ENCODE measurements at regions not wholly inside any gene's neighbourhood (a gene's known extent, or its start where the extent isn't known, plus 50 kb on each side); places are given as distances from the start of the nearest gene placed in this dataset.

DNA sequence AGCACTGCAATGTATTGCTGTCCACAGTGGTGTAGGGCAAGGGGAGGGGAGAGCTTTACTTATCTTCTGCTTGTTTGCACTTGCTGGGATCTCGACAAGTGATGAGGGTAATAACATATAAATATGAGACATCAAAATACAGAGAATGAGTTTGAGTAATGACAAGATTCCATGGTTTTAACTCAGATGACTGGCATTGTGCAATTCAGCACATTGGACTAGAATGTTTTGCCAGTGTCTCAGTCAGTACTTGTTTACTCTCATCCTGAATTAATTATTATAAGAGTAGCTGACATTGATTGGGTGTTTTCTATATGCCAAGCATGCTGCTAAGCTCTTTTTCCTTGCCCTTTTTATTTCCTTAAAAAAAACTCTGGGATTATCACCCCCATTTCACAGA is 306.7 kb upstream of the MMADHC start:
- Histone ChIP-seq H3K4me2 (ENCODE audit: insufficient read depth, low read length) (no peak overlapping the region), H3K27ac (ENCODE audit: low read depth, low read length) (no peak overlapping the region), H3K4me1 (ENCODE audit: insufficient read depth, low read length) (no peaks in the 10 kb centered on the region), H2AFZ (ENCODE audit: low read length) (no peak overlapping the region), H3K79me2 (ENCODE audit: insufficient read depth, low read length) (no peaks in the 10 kb centered on the region), H4K20me1 (ENCODE audit: insufficient read depth, low read length) (no peaks in the 10 kb centered on the region), H3K4me3 (ENCODE audit: insufficient read depth, low read length) (no peak overlapping the region), H3K27me3 (ENCODE audit: insufficient read depth, low read length) (no peaks in the 10 kb centered on the region), H3K9me3 (ENCODE audit: low read depth, low read length) (no peaks in the 10 kb centered on the region), H3K36me3 (ENCODE audit: insufficient read depth, low read length) (no peaks in the 10 kb centered on the region)
- DNase-seq (ENCODE audit: insufficient read length, low spot score, missing footprints), result peak; percentile 17
- TF ChIP-seq, protein P1, sequence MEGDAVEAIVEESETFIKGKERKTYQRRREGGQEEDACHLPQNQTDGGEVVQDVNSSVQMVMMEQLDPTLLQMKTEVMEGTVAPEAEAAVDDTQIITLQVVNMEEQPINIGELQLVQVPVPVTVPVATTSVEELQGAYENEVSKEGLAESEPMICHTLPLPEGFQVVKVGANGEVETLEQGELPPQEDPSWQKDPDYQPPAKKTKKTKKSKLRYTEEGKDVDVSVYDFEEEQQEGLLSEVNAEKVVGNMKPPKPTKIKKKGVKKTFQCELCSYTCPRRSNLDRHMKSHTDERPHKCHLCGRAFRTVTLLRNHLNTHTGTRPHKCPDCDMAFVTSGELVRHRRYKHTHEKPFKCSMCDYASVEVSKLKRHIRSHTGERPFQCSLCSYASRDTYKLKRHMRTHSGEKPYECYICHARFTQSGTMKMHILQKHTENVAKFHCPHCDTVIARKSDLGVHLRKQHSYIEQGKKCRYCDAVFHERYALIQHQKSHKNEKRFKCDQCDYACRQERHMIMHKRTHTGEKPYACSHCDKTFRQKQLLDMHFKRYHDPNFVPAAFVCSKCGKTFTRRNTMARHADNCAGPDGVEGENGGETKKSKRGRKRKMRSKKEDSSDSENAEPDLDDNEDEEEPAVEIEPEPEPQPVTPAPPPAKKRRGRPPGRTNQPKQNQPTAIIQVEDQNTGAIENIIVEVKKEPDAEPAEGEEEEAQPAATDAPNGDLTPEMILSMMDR (IDR thresholded peaks at IDR 0.05; ENCODE audit: extremely low read depth, low read depth, low read length), result no peak

DNA sequence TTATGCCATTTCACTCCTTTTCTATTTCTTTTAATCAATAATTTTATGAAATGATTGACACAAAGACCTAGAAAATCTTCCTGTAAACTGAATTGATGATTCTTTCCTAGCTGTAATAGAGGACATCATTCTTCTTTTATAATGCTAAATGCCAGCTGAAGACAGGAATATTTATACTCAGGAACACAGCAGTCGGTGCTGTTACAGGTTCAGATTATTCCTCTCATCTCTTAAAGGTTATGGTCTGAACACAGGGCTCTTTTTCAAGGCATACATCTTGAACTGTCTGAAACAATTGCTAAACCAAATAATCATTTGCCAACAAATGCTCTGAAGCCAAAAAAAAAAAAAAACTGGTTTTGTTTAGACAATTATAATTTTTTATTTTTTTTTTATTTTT is 305.0 kb upstream of the MMADHC start:
- H4K20me1 ChIP-seq (ENCODE audit: insufficient read depth, low read length), result no peaks in the 10 kb centered on the region
- no peaks in the 10 kb centered on the region for H3K4me1 ChIP-seq (ENCODE audit: insufficient read depth, low read length)
- no peak for DNase-seq (ENCODE audit: insufficient read length, low spot score, missing footprints)
- no peak overlapping the region for H2AFZ ChIP-seq (ENCODE audit: low read length)
- H3K36me3 ChIP-seq (ENCODE audit: insufficient read depth, low read length), result no peaks in the 10 kb centered on the region
- H3K9me3 ChIP-seq (ENCODE audit: low read depth, low read length), result no peaks in the 10 kb centered on the region
- H3K4me2 ChIP-seq (ENCODE audit: insufficient read depth, low read length), result no peak overlapping the region
- no peaks in the 10 kb centered on the region for H3K27me3 ChIP-seq (ENCODE audit: insufficient read depth, low read length)
- H3K4me3 ChIP-seq (ENCODE audit: insufficient read depth, low read length), result no peak overlapping the region
- H3K79me2 ChIP-seq (ENCODE audit: insufficient read depth, low read length), result no peaks in the 10 kb centered on the region
- TF ChIP-seq, protein P1 (IDR thresholded peaks at IDR 0.05; ENCODE audit: extremely low read depth, low read depth, low read length), result no peak
- H3K27ac ChIP-seq (ENCODE audit: low read depth, low read length), result no peak overlapping the region

DNA sequence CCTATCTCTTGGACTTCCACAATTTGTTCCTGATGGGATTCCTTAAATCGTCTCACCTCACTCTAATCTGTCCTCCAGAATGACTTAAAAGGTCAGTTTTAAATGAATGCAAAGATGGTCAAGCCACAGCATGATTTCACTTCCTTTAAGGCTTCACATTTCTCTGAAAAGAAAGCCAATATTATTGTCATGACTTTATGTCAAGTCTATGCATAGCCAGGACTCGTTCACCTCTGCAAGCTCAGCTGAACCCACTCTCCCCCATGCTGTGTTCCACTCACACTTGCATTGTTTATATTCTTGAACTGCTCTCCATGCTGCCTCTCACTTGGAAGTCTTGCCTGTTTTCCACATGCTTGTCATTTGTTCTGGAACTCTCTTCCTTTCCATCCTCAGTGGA is 298.4 kb upstream of the MMADHC start:
- no peaks in the 10 kb centered on the region for H4K20me1 ChIP-seq (ENCODE audit: insufficient read depth, low read length)
- no peaks in the 10 kb centered on the region for H3K9me3 ChIP-seq (ENCODE audit: low read depth, low read length)
- H3K4me1 ChIP-seq (ENCODE audit: insufficient read depth, low read length), result no peaks in the 10 kb centered on the region
- no peak overlapping the region for H2AFZ ChIP-seq (ENCODE audit: low read length)
- no peaks in the 10 kb centered on the region for H3K27me3 ChIP-seq (ENCODE audit: insufficient read depth, low read length)
- no peaks in the 10 kb centered on the region for H3K36me3 ChIP-seq (ENCODE audit: insufficient read depth, low read length)
- no peak overlapping the region for H3K4me3 ChIP-seq (ENCODE audit: insufficient read depth, low read length)
- no peaks in the 10 kb centered on the region for H3K79me2 ChIP-seq (ENCODE audit: insufficient read depth, low read length)
- TF ChIP-seq, protein P1 (IDR thresholded peaks at IDR 0.05; ENCODE audit: extremely low read depth, low read depth, low read length), result no peak
- H3K27ac ChIP-seq (ENCODE audit: low read depth, low read length), result no peak overlapping the region
- no peak overlapping the region for H3K4me2 ChIP-seq (ENCODE audit: insufficient read depth, low read length)
- no peak for DNase-seq (ENCODE audit: insufficient read length, low spot score, missing footprints)

DNA sequence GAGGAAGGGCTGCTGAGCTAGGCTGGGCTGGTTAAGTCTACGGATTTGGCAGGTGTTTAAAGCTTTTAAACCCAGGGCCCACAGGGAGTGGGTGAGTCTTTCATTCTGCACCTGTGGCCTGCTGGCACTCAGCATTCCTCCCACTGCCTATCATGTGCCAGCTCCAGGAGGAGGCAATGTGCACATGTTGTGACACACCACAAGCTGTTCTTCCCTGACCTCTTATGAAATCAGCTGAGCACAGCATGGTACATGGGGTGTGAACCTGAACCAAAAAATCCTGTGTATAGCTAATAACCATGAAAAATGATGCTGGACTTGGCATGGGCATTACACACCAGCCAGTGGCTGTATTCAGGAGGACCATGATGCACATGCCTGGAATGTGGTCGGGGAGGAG is 297.9 kb upstream of the MMADHC start:
- no peaks in the 10 kb centered on the region for H3K27me3 ChIP-seq (ENCODE audit: insufficient read depth, low read length)
- no peaks in the 10 kb centered on the region for H3K36me3 ChIP-seq (ENCODE audit: insufficient read depth, low read length)
- no peak for DNase-seq (ENCODE audit: insufficient read length, low spot score, missing footprints)
- H3K4me2 ChIP-seq (ENCODE audit: insufficient read depth, low read length), result no peak overlapping the region
- no peaks in the 10 kb centered on the region for H4K20me1 ChIP-seq (ENCODE audit: insufficient read depth, low read length)
- TF ChIP-seq, protein P1 (IDR thresholded peaks at IDR 0.05; ENCODE audit: extremely low read depth, low read depth, low read length), result no peak
- no peak overlapping the region for H3K27ac ChIP-seq (ENCODE audit: low read depth, low read length)
- H3K9me3 ChIP-seq (ENCODE audit: low read depth, low read length), result no peaks in the 10 kb centered on the region
- H3K4me3 ChIP-seq (ENCODE audit: insufficient read depth, low read length), result no peak overlapping the region
- no peak overlapping the region for H2AFZ ChIP-seq (ENCODE audit: low read length)
- no peaks in the 10 kb centered on the region for H3K79me2 ChIP-seq (ENCODE audit: insufficient read depth, low read length)
- no peaks in the 10 kb centered on the region for H3K4me1 ChIP-seq (ENCODE audit: insufficient read depth, low read length)

Measured in osteoblast (primary cell).